CD8-positive, alpha-beta memory T cell (primary cell): ENCODE measurements at regions not wholly inside any gene's neighbourhood (a gene's known extent, or its start where the extent isn't known, plus 50 kb on each side); places are given as distances from the start of the nearest gene placed in this dataset.

Source experiments
- CTCF ChIA-PET: fragments of 350-600 bp; sonication (Branson Sonifier 250); formaldehyde crosslinking; loops from one replicate; lab custom pipeline; 2021; ENCODE audit warnings: antibody characterized with exemption; lab: Charles Lee
- POLR2A ChIA-PET: fragments of 350-600 bp; sonication (Branson Sonifier 250); formaldehyde crosslinking; loops from one replicate; lab custom pipeline; 2021; ENCODE audit warnings: antibody characterized with exemption; lab: Charles Lee
- DNase-seq, 5 donors: peaks; one replicate each; pipeline versions ENCODE4 v3.0.0 to v3.0.0-alpha.2; 2020 to 2022; ENCODE audit warnings: mixed read lengths in 1 of 5
- H3K27ac ChIP-seq: one replicate; pipeline ENCODE4 v1.7.0; 2013; ENCODE audit warnings: low read depth, mild to moderate bottlenecking, low read length, moderate library complexity
- H3K27me3 ChIP-seq: 2 replicates; pipeline ENCODE4 v1.7.0; 2013; ENCODE audit warnings: low read length, mild to moderate bottlenecking; ENCODE audit not compliant: insufficient read depth, poor library complexity, severe bottlenecking
- H3K36me3 ChIP-seq: 2 replicates; pipeline ENCODE4 v1.7.0; 2013; ENCODE audit warnings: mild to moderate bottlenecking, low read length, moderate library complexity; ENCODE audit not compliant: insufficient read depth
- H3K4me1 ChIP-seq: 2 replicates; pipeline ENCODE4 v1.7.0; 2013; ENCODE audit warnings: mild to moderate bottlenecking, low read length, moderate library complexity; ENCODE audit not compliant: insufficient read depth
- H3K4me3 ChIP-seq: 2 replicates; pipeline ENCODE4 v1.7.0; 2013; ENCODE audit warnings: mild to moderate bottlenecking, low read length
- H3K9me3 ChIP-seq: 2 replicates; pipeline ENCODE4 v1.7.0; 2013; ENCODE audit warnings: mild to moderate bottlenecking, low read length
- H3K27ac Mint-ChIP-seq, 8 donors: one replicate each; pipeline ENCODE4 v1.8.0; 2020 to 2021; ENCODE audit warnings: mixed read lengths in 8 of 8, mild to moderate bottlenecking in 6 of 8, inconsistent platforms in 3 of 8, moderate library complexity in 3 of 8
- H3K27me3 Mint-ChIP-seq, 2 donors: one replicate each; pipeline ENCODE4 v1.8.0; 2020 to 2021; ENCODE audit warnings: mixed read lengths in 2 of 2, mild to moderate bottlenecking in 1 of 2, moderate library complexity in 1 of 2
- H3K36me3 Mint-ChIP-seq, 3 donors: one replicate each; pipeline ENCODE4 v1.8.0; 2020 to 2021; ENCODE audit warnings: mixed read lengths in 3 of 3, inconsistent platforms in 1 of 3, mild to moderate bottlenecking in 1 of 3
- H3K4me1 Mint-ChIP-seq, 3 donors: one replicate each; pipeline ENCODE4 v1.8.0; 2020 to 2021; ENCODE audit warnings: mixed read lengths in 3 of 3, inconsistent platforms in 1 of 3, mild to moderate bottlenecking in 1 of 3
- H3K4me3 Mint-ChIP-seq, 7 donors: one replicate each; pipeline ENCODE4 v1.8.0; 2020 to 2021; ENCODE audit warnings: mixed read lengths in 7 of 7, mild to moderate bottlenecking in 6 of 7, moderate library complexity in 4 of 7, inconsistent platforms in 2 of 7
- H3K9me3 Mint-ChIP-seq, 5 donors: one replicate each; pipeline ENCODE4 v1.8.0; 2020 to 2022; ENCODE audit warnings: mixed read lengths in 5 of 5, mild to moderate bottlenecking in 3 of 5, moderate library complexity in 2 of 5, inconsistent platforms in 1 of 5

DNA sequence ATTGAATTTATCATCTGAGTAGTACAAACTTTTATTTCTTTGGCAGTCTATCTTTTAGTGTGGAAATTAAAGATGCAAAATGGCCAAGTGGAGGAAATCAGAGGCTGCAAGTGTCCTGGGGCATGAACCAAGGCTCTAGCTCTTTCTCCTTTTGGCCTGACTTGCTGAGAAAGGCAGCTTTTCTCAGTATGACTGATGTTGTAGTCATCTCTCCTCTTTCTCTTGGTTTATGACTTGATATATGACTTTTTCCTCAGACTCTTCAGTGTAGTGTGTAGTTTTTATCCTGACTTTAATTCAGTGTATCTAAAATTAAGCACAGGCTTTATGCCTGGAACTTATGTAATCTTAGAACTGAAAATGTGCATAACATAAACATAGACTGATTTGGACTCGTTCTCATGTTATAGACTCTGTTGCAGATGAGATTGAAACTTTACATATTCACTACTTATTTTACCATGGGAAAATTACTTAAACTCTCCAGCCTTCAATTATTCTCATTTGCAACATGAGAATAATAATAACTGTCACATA, 65.7 kb downstream of the SLITRK5 start:
- ChIA-PET POLR2A (no interaction called here), CTCF (no interaction called here)
- H3K4me1 ChIP-seq, result no peaks in the 10 kb centered on the region
- H3K27ac ChIP-seq, result no peak overlapping the region
- no peaks in the 10 kb centered on the region for H3K9me3 ChIP-seq
- no peaks in the 10 kb centered on the region for H3K36me3 ChIP-seq
- no peak for DNase-seq
- Mint-ChIP-seq H3K36me3 (no peaks in the 10 kb centered on the region), H3K9me3 (peaks cover 0 to 4% (median 2%) of the 10 kb centered on the region in 5 donors), H3K4me3 (no peak overlapping the region), H3K27ac (no peak overlapping the region), H3K4me1 (no peaks in the 10 kb centered on the region), H3K27me3 (no peaks in the 10 kb centered on the region)
- no peaks in the 10 kb centered on the region for H3K27me3 ChIP-seq
- H3K4me3 ChIP-seq, result no peak overlapping the region

DNA sequence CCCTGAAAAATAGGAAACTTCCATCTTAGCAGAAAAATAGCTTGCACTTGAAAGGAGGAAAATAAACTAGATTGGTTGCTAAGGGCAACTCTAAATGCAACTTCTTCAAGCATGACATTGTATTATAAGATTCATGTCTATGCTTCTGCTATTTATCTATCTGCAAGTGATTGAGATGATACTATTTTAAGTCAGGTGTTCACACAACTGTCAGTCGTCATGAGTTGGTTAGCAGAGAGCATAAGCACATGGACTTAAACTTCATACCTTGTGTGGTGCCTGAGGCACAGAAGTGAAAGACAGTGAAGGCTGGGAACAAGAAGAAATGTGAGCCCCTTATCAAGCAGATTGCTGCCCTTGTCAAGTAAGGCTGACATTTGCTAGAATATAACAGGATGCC, 82.9 kb downstream of the SLITRK5 start:
- CTCF ChIA-PET, result no interaction called here
- Mint-ChIP-seq H3K9me3 (peaks cover 0 to 11% (median 2%) of the 10 kb centered on the region in 5 donors), H3K27me3 (no peaks in the 10 kb centered on the region), H3K27ac (peak overlapping the region in 1 of 8 donors; percentile 36), H3K4me3 (no peak overlapping the region), H3K36me3 (no peaks in the 10 kb centered on the region), H3K4me1 (no peaks in the 10 kb centered on the region)
- no peak overlapping the region for H3K4me3 ChIP-seq
- no peaks in the 10 kb centered on the region for H3K27me3 ChIP-seq
- no peaks in the 10 kb centered on the region for H3K4me1 ChIP-seq
- H3K9me3 ChIP-seq, result no peaks in the 10 kb centered on the region
- no peak overlapping the region for H3K27ac ChIP-seq
- H3K36me3 ChIP-seq, result no peaks in the 10 kb centered on the region
- DNase-seq, result no peak
- POLR2A ChIA-PET, result no interaction called here

- Mint-ChIP-seq H3K9me3 (peaks cover 3 to 10% (median 5%) of the 10 kb centered on the region in 5 donors), H3K27me3 (no peaks in the 10 kb centered on the region), H3K4me1 (no peaks in the 10 kb centered on the region), H3K27ac (no peak overlapping the region), H3K4me3 (no peak overlapping the region), H3K36me3 (no peaks in the 10 kb centered on the region)
- Histone ChIP-seq H3K27me3 (no peaks in the 10 kb centered on the region), H3K27ac (no peak overlapping the region), H3K4me3 (no peak overlapping the region), H3K9me3 (no peaks in the 10 kb centered on the region), H3K36me3 (no peaks in the 10 kb centered on the region), H3K4me1 (no peaks in the 10 kb centered on the region)
- CTCF ChIA-PET, result no interaction called here
- no peak for DNase-seq
- POLR2A ChIA-PET, result no interaction called here
Measured at GRCh38 chr13:87769445-87769844, 98.3 kb downstream of the SLITRK5 start.

DNA sequence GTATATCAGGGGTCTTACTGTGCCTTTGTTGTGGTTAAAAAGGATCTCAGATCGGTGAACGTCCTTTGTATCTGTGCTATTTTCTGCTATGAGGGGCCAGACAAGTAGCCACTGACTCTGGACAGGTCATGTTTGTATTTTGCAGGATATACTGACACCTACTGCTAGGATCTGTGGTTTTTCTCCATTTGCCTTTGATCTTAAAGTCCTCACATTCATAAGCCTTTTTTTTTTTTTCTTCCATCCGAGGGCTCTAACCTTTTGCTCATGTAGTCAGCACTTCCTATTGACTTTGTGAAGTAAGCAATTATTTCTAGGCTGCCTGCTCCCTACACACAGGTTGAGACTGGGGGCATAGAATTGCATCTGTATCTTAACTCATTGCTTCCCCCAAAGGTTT, 106.2 kb downstream of the SLITRK5 start:
- Mint-ChIP-seq H3K27ac (no peak overlapping the region), H3K4me1 (peaks cover 0 to 5% (median 0%) of the 10 kb centered on the region in 3 donors), H3K36me3 (no peaks in the 10 kb centered on the region), H3K9me3 (peaks cover 0 to 9% (median 2%) of the 10 kb centered on the region in 5 donors), H3K4me3 (no peak overlapping the region), H3K27me3 (no peaks in the 10 kb centered on the region)
- H3K9me3 ChIP-seq, result no peaks in the 10 kb centered on the region
- POLR2A ChIA-PET, result no interaction called here
- CTCF ChIA-PET, result no interaction called here
- H3K27ac ChIP-seq, result no peak overlapping the region
- H3K4me1 ChIP-seq, result no peaks in the 10 kb centered on the region
- no peaks in the 10 kb centered on the region for H3K36me3 ChIP-seq
- DNase-seq, result no peak
- no peak overlapping the region for H3K4me3 ChIP-seq
- no peaks in the 10 kb centered on the region for H3K27me3 ChIP-seq

GRCh38 chr13:87778128-87778527, 107.0 kb downstream of the SLITRK5 start:
- Histone ChIP-seq H3K27me3 (no peaks in the 10 kb centered on the region), H3K27ac (no peak overlapping the region), H3K36me3 (no peaks in the 10 kb centered on the region), H3K4me1 (no peaks in the 10 kb centered on the region), H3K9me3 (no peaks in the 10 kb centered on the region), H3K4me3 (no peak overlapping the region)
- H3K27me3 Mint-ChIP-seq, result no peaks in the 10 kb centered on the region
- POLR2A ChIA-PET, result no interaction called here
- DNase-seq, result no peak
- no peaks in the 10 kb centered on the region for H3K36me3 Mint-ChIP-seq
- H3K4me1 Mint-ChIP-seq, result peaks cover 0 to 5% (median 0%) of the 10 kb centered on the region in 3 donors
- CTCF ChIA-PET, result no interaction called here
- peaks cover 0 to 11% (median 2%) of the 10 kb centered on the region in 5 donors for H3K9me3 Mint-ChIP-seq
- no peak overlapping the region for H3K4me3 Mint-ChIP-seq
- H3K27ac Mint-ChIP-seq, result no peak overlapping the region

- Mint-ChIP-seq H3K27ac (no peak overlapping the region), H3K4me3 (no peak overlapping the region), H3K4me1 (peaks cover 0 to 5% (median 0%) of the 10 kb centered on the region in 3 donors), H3K36me3 (no peaks in the 10 kb centered on the region), H3K27me3 (no peaks in the 10 kb centered on the region), H3K9me3 (peaks cover 0 to 15% (median 2%) of the 10 kb centered on the region in 5 donors)
- Histone ChIP-seq H3K9me3 (no peaks in the 10 kb centered on the region), H3K27me3 (no peaks in the 10 kb centered on the region), H3K27ac (no peak overlapping the region), H3K4me1 (no peaks in the 10 kb centered on the region), H3K36me3 (no peaks in the 10 kb centered on the region), H3K4me3 (no peak overlapping the region)
- DNase-seq, result no peak
- ChIA-PET CTCF (no interaction called here), POLR2A (no interaction called here)
Measured at GRCh38 chr13:87779426-87779825, 108.3 kb downstream of the SLITRK5 start.

DNA sequence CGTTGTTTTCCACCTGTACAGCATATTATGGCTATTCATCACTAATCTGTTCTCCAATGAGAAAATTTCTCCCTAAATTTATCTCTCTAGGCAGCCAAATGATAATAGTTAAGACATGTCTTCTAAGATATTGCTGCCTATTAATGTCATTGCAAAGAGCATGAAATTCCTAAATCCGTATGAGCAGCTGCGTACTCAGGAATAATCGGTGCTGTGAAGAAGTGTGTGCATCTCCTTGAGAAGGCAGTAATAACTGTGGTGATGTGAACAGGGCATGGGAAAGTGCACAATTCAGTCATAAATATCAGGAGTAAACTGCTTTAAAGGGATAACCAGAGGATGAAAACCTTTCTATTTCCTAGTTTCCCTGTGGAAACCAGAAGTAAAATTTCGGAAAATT, 112.2 kb downstream of the SLITRK5 start:
- Mint-ChIP-seq H3K27me3 (no peaks in the 10 kb centered on the region), H3K4me1 (no peaks in the 10 kb centered on the region)
- CTCF ChIA-PET, result no interaction called here

GRCh38 chr13:87788363-87788762, 117.2 kb downstream of the SLITRK5 start:
- Mint-ChIP-seq H3K4me1 (no peaks in the 10 kb centered on the region), H3K27ac (no peak overlapping the region), H3K9me3 (peaks cover 3 to 13% (median 6%) of the 10 kb centered on the region in 5 donors), H3K36me3 (no peaks in the 10 kb centered on the region), H3K27me3 (no peaks in the 10 kb centered on the region), H3K4me3 (no peak overlapping the region)
- ChIA-PET CTCF (no interaction called here), POLR2A (no interaction called here)
- Histone ChIP-seq H3K36me3 (no peaks in the 10 kb centered on the region), H3K9me3 (no peaks in the 10 kb centered on the region), H3K4me1 (no peaks in the 10 kb centered on the region), H3K27me3 (no peaks in the 10 kb centered on the region), H3K4me3 (no peak overlapping the region), H3K27ac (no peak overlapping the region)
- DNase-seq, result no peak

More for the DNA sequence above, 112.2 kb downstream of the SLITRK5 start:
- no peaks in the 10 kb centered on the region for H3K4me1 ChIP-seq
- Mint-ChIP-seq H3K27ac (no peak overlapping the region), H3K36me3 (no peaks in the 10 kb centered on the region), H3K9me3 (peaks cover 0 to 9% (median 0%) of the 10 kb centered on the region in 5 donors), H3K4me3 (no peak overlapping the region)
- H3K27me3 ChIP-seq, result no peaks in the 10 kb centered on the region
- H3K9me3 ChIP-seq, result no peaks in the 10 kb centered on the region
- no peak overlapping the region for H3K27ac ChIP-seq
- no peak overlapping the region for H3K4me3 ChIP-seq
- POLR2A ChIA-PET, result no interaction called here
- DNase-seq, result no peak
- H3K36me3 ChIP-seq, result no peaks in the 10 kb centered on the region
